K562 (cell line): ENCODE measurements at regions not wholly inside any gene's neighbourhood (a gene's known extent, or its start where the extent isn't known, plus 50 kb on each side); places are given as distances from the start of the nearest gene placed in this dataset.
A peak's percentile ranks its signal among the peaks of the same experiment; 100 is the strongest.

Experiments used
- ETS2 ChIP-seq: IDR thresholded peaks from 2 replicates; pipeline ENCODE4 v1.6.1; 2016; ENCODE audit warnings: borderline replicate concordance, missing genetic modification characterization, mild to moderate bottlenecking, moderate library complexity, missing compliant biosample characterization; ENCODE audit not compliant: poor library complexity, severe bottlenecking
- EWSR1 ChIP-seq: fragments of 450-650 bp; IDR thresholded peaks from 2 replicates; pipeline ENCODE4 v1.6.1; 2018; ENCODE audit warnings: borderline replicate concordance, mild to moderate bottlenecking, low read depth, moderate library complexity; ENCODE audit not compliant: partially characterized antibody
- HNRNPH1 ChIP-seq: fragments of 200-400 bp; formaldehyde crosslinking; optimal IDR thresholded peaks from 2 replicates; pipeline ENCODE3; 2017; ENCODE audit warnings: low read depth, mild to moderate bottlenecking, low read length, moderate library complexity
- JUNB ChIP-seq: fragments of 450-650 bp; formaldehyde crosslinking; conservative IDR thresholded peaks from 2 replicates; pipeline ENCODE4 v1.4.0; 2020; ENCODE audit warnings: mild to moderate bottlenecking
- MCM5 ChIP-seq: fragments of 450-650 bp; IDR thresholded peaks from 2 replicates; pipeline ENCODE4 v1.6.1; 2016; ENCODE audit warnings: low read depth
- PRPF4 ChIP-seq: fragments of 200-400 bp; formaldehyde crosslinking; IDR thresholded peaks from one replicate; pipeline ENCODE4 v1.6.1; 2017; ENCODE audit warnings: low read length, low read depth, mild to moderate bottlenecking; ENCODE audit not compliant: insufficient read depth, poor library complexity, severe bottlenecking
- SETDB1 ChIP-seq: IDR thresholded peaks from one replicate; pipeline ENCODE4 v1.6.1; 2012; ENCODE audit warnings: low read length, control low read depth, inconsistent platforms
- SLC30A9 ChIP-seq: fragments of 250-450 bp; sonication (Bioruptor Pico); IDR thresholded peaks from 2 replicates; pipeline ENCODE4 v1.8.0; 2022; ENCODE audit warnings: mild to moderate bottlenecking, moderate library complexity
- SP1 ChIP-seq: sonication (generic); formaldehyde crosslinking; IDR thresholded peaks from 2 replicates; pipeline ENCODE4 v1.8.1; 2022; ENCODE audit warnings: mild to moderate bottlenecking, missing genetic modification reagents
- TCF7 ChIP-seq: sonication (generic); IDR thresholded peaks from 2 replicates; pipeline ENCODE4 v1.6.1; 2016; ENCODE audit warnings: antibody characterized with exemption, borderline replicate concordance
- U2AF1 ChIP-seq: fragments of 200-400 bp; formaldehyde crosslinking; optimal IDR thresholded peaks from 2 replicates; pipeline ENCODE3; 2017; ENCODE audit warnings: mild to moderate bottlenecking, low read depth, low read length, moderate library complexity
- ZC3H11A ChIP-seq: IDR thresholded peaks from 2 replicates; pipeline ENCODE4 v1.6.1; 2012; ENCODE audit warnings: low read depth, low read length, improper control_type of control experiment
- ZNF12 ChIP-seq: sonication (generic); formaldehyde crosslinking; IDR thresholded peaks from 2 replicates; pipeline ENCODE4 v1.4.0; 2020; ENCODE audit warnings: mild to moderate bottlenecking, missing genetic modification reagents
- TF ChIP-seq, protein P1 (sequence below): sonication (generic); formaldehyde crosslinking; IDR thresholded peaks from 2 replicates; pipeline ENCODE4 v1.8.1; 2023; ENCODE audit warnings: mild to moderate bottlenecking, missing genetic modification reagents
- TF ChIP-seq, protein P2 (sequence below): fragments of 450-650 bp; IDR thresholded peaks from 2 replicates; pipeline ENCODE4 v1.6.1; 2016; ENCODE audit warnings: mild to moderate bottlenecking, moderate library complexity
- TF ChIP-seq, protein P3 (sequence below): fragments of 250-450 bp; sonication (Bioruptor Pico); IDR thresholded peaks from 2 replicates; pipeline ENCODE4 v1.5.0; 2021

DNA sequence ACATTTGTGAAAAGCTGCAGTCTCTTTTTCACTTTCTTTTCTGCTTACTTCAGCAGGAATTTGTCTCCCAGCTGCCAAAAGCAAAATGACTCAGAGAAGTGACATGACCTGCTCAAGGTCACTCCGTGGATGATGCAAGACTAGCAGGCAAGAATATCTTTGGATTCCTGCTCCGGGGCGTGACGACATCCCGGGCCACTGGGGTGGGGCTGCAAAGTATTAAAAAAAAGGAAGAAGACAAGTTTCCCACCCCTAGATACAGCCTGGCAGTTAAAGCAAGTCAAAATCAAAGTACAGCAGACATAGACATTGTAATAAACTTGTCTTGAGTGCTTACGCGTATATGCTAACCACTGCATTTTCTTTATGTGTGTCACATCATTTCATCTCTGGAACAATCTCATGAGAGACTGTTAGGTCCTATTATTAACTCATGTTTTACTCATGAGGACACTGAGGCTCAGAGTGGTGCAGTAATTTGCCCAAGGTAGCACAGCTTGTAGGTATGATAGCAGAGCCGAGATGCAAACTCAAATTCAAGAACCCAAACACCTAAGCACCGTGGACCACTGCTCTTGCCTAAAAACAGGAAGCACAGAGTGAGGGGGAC, 485.2 kb upstream of the PROK2 start (continued):
- no peak for TF ChIP-seq ETS2 (tag)
- TF ChIP-seq, protein P1, sequence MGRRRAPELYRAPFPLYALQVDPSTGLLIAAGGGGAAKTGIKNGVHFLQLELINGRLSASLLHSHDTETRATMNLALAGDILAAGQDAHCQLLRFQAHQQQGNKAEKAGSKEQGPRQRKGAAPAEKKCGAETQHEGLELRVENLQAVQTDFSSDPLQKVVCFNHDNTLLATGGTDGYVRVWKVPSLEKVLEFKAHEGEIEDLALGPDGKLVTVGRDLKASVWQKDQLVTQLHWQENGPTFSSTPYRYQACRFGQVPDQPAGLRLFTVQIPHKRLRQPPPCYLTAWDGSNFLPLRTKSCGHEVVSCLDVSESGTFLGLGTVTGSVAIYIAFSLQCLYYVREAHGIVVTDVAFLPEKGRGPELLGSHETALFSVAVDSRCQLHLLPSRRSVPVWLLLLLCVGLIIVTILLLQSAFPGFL (CRISPR knock-in tag), result no peak
- no peak for TF ChIP-seq HNRNPH1
- TF ChIP-seq SP1 (CRISPR knock-in tag), result no peak
- TF ChIP-seq U2AF1, result no peak
- TF ChIP-seq ZC3H11A, result no peak
- TF ChIP-seq SETDB1, result no peak
- peak; percentile 69 for TF ChIP-seq JUNB
- no peak for TF ChIP-seq MCM5
- TF ChIP-seq EWSR1, result no peak
- no peak for TF ChIP-seq ZNF12 (CRISPR knock-in tag)
- TF ChIP-seq PRPF4, result no peak
- TF ChIP-seq SLC30A9, result no peak
- TF ChIP-seq, protein P2, sequence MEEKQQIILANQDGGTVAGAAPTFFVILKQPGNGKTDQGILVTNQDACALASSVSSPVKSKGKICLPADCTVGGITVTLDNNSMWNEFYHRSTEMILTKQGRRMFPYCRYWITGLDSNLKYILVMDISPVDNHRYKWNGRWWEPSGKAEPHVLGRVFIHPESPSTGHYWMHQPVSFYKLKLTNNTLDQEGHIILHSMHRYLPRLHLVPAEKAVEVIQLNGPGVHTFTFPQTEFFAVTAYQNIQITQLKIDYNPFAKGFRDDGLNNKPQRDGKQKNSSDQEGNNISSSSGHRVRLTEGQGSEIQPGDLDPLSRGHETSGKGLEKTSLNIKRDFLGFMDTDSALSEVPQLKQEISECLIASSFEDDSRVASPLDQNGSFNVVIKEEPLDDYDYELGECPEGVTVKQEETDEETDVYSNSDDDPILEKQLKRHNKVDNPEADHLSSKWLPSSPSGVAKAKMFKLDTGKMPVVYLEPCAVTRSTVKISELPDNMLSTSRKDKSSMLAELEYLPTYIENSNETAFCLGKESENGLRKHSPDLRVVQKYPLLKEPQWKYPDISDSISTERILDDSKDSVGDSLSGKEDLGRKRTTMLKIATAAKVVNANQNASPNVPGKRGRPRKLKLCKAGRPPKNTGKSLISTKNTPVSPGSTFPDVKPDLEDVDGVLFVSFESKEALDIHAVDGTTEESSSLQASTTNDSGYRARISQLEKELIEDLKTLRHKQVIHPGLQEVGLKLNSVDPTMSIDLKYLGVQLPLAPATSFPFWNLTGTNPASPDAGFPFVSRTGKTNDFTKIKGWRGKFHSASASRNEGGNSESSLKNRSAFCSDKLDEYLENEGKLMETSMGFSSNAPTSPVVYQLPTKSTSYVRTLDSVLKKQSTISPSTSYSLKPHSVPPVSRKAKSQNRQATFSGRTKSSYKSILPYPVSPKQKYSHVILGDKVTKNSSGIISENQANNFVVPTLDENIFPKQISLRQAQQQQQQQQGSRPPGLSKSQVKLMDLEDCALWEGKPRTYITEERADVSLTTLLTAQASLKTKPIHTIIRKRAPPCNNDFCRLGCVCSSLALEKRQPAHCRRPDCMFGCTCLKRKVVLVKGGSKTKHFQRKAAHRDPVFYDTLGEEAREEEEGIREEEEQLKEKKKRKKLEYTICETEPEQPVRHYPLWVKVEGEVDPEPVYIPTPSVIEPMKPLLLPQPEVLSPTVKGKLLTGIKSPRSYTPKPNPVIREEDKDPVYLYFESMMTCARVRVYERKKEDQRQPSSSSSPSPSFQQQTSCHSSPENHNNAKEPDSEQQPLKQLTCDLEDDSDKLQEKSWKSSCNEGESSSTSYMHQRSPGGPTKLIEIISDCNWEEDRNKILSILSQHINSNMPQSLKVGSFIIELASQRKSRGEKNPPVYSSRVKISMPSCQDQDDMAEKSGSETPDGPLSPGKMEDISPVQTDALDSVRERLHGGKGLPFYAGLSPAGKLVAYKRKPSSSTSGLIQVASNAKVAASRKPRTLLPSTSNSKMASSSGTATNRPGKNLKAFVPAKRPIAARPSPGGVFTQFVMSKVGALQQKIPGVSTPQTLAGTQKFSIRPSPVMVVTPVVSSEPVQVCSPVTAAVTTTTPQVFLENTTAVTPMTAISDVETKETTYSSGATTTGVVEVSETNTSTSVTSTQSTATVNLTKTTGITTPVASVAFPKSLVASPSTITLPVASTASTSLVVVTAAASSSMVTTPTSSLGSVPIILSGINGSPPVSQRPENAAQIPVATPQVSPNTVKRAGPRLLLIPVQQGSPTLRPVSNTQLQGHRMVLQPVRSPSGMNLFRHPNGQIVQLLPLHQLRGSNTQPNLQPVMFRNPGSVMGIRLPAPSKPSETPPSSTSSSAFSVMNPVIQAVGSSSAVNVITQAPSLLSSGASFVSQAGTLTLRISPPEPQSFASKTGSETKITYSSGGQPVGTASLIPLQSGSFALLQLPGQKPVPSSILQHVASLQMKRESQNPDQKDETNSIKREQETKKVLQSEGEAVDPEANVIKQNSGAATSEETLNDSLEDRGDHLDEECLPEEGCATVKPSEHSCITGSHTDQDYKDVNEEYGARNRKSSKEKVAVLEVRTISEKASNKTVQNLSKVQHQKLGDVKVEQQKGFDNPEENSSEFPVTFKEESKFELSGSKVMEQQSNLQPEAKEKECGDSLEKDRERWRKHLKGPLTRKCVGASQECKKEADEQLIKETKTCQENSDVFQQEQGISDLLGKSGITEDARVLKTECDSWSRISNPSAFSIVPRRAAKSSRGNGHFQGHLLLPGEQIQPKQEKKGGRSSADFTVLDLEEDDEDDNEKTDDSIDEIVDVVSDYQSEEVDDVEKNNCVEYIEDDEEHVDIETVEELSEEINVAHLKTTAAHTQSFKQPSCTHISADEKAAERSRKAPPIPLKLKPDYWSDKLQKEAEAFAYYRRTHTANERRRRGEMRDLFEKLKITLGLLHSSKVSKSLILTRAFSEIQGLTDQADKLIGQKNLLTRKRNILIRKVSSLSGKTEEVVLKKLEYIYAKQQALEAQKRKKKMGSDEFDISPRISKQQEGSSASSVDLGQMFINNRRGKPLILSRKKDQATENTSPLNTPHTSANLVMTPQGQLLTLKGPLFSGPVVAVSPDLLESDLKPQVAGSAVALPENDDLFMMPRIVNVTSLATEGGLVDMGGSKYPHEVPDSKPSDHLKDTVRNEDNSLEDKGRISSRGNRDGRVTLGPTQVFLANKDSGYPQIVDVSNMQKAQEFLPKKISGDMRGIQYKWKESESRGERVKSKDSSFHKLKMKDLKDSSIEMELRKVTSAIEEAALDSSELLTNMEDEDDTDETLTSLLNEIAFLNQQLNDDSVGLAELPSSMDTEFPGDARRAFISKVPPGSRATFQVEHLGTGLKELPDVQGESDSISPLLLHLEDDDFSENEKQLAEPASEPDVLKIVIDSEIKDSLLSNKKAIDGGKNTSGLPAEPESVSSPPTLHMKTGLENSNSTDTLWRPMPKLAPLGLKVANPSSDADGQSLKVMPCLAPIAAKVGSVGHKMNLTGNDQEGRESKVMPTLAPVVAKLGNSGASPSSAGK, result no peak
- TF ChIP-seq TCF7, result no peak
- TF ChIP-seq, protein P3, sequence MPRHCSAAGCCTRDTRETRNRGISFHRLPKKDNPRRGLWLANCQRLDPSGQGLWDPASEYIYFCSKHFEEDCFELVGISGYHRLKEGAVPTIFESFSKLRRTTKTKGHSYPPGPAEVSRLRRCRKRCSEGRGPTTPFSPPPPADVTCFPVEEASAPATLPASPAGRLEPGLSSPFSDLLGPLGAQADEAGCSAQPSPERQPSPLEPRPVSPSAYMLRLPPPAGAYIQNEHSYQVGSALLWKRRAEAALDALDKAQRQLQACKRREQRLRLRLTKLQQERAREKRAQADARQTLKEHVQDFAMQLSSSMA, result no peak
